Astrocyte of the spinal cord (primary cell): ENCODE measurements at regions not wholly inside any gene's neighbourhood (a gene's known extent, or its start where the extent isn't known, plus 50 kb on each side); places are given as distances from the start of the nearest gene placed in this dataset.

Source experiments
- DNase-seq: peaks from one replicate; pipeline ENCODE4 v3.0.0; 2011; ENCODE audit warnings: low read depth, low spot score
- H3K4me3 ChIP-seq: 2 replicates; pipeline ENCODE4 v1.5.1; 2011; ENCODE audit warnings: low read depth, mild to moderate bottlenecking, low read length, moderate library complexity
- CTCF ChIP-seq: IDR thresholded peaks from 2 replicates; pipeline ENCODE4 v1.5.1; 2012; ENCODE audit warnings: low read depth, mild to moderate bottlenecking, low read length, inconsistent platforms
- in situ Hi-C: cut with HindIII; loops from 2 replicates; pipeline ENCODE4 v1.10.0; 2017; ENCODE audit warnings: low sequenced_read_pairs

DNA sequence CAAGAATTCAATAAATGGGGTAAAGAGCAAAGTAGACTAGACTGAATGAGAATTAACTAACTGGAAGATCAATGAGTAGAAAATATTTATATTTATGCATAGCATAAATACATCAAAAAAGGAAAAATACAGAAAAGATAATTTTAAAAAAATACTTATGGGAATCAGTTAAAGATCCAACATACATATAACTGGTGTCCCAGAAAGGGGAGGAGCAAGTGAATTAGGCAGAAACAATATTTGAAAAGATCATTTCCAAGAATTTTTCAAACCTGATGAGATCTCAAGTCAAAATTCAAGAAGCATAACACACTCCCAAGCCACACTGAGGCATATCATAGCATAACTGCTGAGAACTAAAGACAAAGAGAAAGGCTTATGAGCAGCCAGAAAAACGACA lies 62.7 kb upstream of the SHISAL1 start:
- no peak overlapping the region for H3K4me3 ChIP-seq
- TF ChIP-seq CTCF: no peak
- in situ Hi-C loops: no loop called here
- DNase-seq: peak; percentile 16

GRCh38 chr22:44373234-44373633 lies 60.5 kb upstream of the SHISAL1 start:
- DNase-seq: no peak
- in situ Hi-C loops: no loop called here
- no peak overlapping the region for H3K4me3 ChIP-seq
- no peak for TF ChIP-seq CTCF

DNA sequence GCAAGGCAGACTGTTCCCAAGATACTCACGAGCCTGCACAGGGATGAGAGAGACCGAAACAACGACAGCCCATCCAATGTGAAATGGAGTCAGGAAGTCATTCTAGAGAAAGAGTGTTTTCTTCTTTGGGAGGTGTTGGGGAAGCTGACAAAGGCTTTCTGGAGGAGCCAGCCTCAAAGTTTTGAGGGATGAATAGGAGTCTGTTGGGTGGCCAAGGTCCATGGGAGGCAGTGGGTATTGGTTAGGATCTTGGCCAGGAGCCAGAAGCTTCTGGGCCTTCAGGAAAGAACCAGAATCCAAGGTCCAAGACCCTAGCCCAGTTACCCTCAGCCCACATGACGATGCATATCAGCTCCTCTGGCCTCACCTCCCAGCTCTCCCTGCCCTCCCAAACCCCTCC lies 59.9 kb upstream of the SHISAL1 start:
- no peak overlapping the region for H3K4me3 ChIP-seq
- no peak for TF ChIP-seq CTCF
- no peak for DNase-seq
- in situ Hi-C loops: no loop called here

- no peak for DNase-seq
- no peak for TF ChIP-seq CTCF
- in situ Hi-C loops: no loop called here
- H3K4me3 ChIP-seq: no peak overlapping the region
These were observed 59.2 kb upstream of the SHISAL1 start for GRCh38 chr22:44371741-44372525.

DNA sequence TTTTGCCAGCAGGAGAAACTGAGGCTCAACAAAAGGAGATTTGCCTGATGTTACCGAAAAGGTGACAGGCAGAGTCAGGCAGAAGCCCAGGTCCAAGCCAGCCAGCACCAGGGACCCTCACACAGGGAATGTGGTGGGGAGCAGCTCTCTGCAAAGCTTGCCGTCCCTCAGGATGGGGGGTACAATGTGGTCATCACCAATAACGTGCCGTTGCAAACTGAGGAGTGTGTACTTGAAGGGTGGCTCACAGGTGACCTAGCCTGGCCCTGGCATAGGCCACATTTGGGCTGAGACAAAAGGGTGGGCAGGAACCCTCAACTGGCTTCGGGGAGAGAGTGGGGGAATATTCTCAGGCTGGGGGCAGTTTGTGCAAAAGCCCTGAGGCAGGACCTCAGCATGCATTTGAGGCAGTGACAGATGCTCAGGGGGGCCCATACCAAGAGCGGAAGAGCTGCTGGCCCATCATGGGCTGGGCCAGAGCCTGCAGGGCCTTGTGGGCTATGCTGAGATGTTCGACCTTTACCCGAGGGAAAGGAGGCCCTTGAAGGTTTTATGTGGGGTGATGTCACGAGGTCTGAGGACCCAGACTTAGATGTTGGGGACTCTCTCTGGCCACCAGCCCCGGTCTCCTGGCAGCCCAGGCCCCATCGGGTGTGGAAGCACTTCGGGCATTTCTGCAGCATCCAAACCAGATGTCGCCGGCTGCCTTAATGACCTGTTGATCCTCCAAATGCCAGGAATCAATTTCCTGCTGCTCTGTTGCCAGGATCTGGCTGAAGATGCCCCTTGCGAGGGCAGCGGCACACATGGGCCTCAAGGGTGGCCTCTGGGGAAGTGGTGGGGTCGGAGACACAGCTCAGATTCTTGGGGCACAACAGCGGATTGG lies 57.4 kb upstream of the SHISAL1 start:
- in situ Hi-C loops: no loop called here
- TF ChIP-seq CTCF: no peak
- H3K4me3 ChIP-seq: no peak overlapping the region
- no peak for DNase-seq

DNA sequence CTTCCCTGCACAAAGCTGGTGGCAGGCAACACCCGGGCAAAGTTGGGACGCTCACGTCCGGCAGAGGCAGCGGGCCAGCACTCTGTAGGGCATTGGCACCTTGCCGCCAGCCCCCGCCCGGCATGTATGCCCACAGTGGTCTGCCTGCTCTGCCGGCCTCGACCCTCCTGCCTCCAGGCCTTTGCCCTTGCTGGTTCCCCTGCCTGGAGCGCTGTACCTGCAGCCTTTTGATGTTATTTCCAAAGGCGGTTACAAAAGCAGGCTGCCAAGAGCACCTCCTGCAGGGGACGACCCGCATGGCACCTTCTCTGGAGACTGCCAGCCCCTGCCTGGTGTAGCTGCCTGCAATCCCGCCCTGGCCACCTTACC lies 56.5 kb upstream of the SHISAL1 start:
- H3K4me3 ChIP-seq: no peak overlapping the region
- TF ChIP-seq CTCF: peak; percentile 48
- in situ Hi-C loops: no loop called here
- no peak for DNase-seq
